ENCODE measurements at regions not wholly inside any gene's neighbourhood (a gene's known extent, or its start where the extent isn't known, plus 50 kb on each side); places are given as distances from the start of the nearest gene placed in this dataset.

GRCh38 chr21:27333096-27333495 lies 366.2 kb upstream of the ADAMTS5 start:
- Histone ChIP-seq H3K36me3 (ENCODE audit: insufficient read depth, low read length) (no peaks in the 10 kb centered on the region), H3K9me3 (ENCODE audit: insufficient read depth, low read depth, low read length) (0 out of 2 replicates have a peak, but pooled peaks cover 3% of the 10 kb centered on the region), H3F3A (ENCODE audit: low read depth) (no peaks in the 10 kb centered on the region), H3K4me3 (ENCODE audit: low read length, poor library complexity, severe bottlenecking) (no peak overlapping the region), H3K9ac (ENCODE audit: low read depth, low read length, poor library complexity, severe bottlenecking) (no peak overlapping the region), H3K79me2 (ENCODE audit: insufficient read depth, low read length) (no peaks in the 10 kb centered on the region), H3K4me2 (ENCODE audit: low read depth, low read length, poor library complexity, severe bottlenecking) (no peak overlapping the region), H3K4me1 (ENCODE audit: insufficient read depth, low read length, poor library complexity, severe bottlenecking) (no peaks in the 10 kb centered on the region), H2AFZ (ENCODE audit: low read length) (no peak overlapping the region), H3K9me2 (replicated peaks; ENCODE audit: low read depth, low read length) (no peaks in the 10 kb centered on the region), H4K20me1 (ENCODE audit: insufficient read depth, low read length, poor library complexity, severe bottlenecking) (no peaks in the 10 kb centered on the region), H3K27me3 (ENCODE audit: insufficient read depth, low read length, poor library complexity, severe bottlenecking) (no peaks in the 10 kb centered on the region)
- TF ChIP-seq EZH2phosphoT487 (IDR thresholded peaks at IDR 0.05; ENCODE audit: borderline replicate concordance) (no peak), CTCF (conservative IDR thresholded peaks at IDR 0.05; ENCODE audit: low read length) (no peak)

- H3F3A ChIP-seq (ENCODE audit: low read depth): no peaks in the 10 kb centered on the region
- no peak overlapping the region for H3K4me2 ChIP-seq (ENCODE audit: low read depth, low read length, poor library complexity, severe bottlenecking)
- H3K9me3 ChIP-seq (ENCODE audit: insufficient read depth, low read depth, low read length): 0 out of 2 replicates have a peak, but pooled peaks cover 3% of the 10 kb centered on the region
- H3K9me2 ChIP-seq (replicated peaks; ENCODE audit: low read depth, low read length): no peaks in the 10 kb centered on the region
- TF ChIP-seq EZH2phosphoT487 (IDR thresholded peaks at IDR 0.05; ENCODE audit: borderline replicate concordance): no peak
- TF ChIP-seq CTCF (conservative IDR thresholded peaks at IDR 0.05; ENCODE audit: low read length): no peak
- no peak overlapping the region for H3K4me3 ChIP-seq (ENCODE audit: low read length, poor library complexity, severe bottlenecking)
- no peaks in the 10 kb centered on the region for H3K4me1 ChIP-seq (ENCODE audit: insufficient read depth, low read length, poor library complexity, severe bottlenecking)
- no peaks in the 10 kb centered on the region for H4K20me1 ChIP-seq (ENCODE audit: insufficient read depth, low read length, poor library complexity, severe bottlenecking)
- no peak overlapping the region for H2AFZ ChIP-seq (ENCODE audit: low read length)
- no peaks in the 10 kb centered on the region for H3K36me3 ChIP-seq (ENCODE audit: insufficient read depth, low read length)
- H3K27me3 ChIP-seq (ENCODE audit: insufficient read depth, low read length, poor library complexity, severe bottlenecking): no peaks in the 10 kb centered on the region
- no peaks in the 10 kb centered on the region for H3K79me2 ChIP-seq (ENCODE audit: insufficient read depth, low read length)
- no peak overlapping the region for H3K9ac ChIP-seq (ENCODE audit: low read depth, low read length, poor library complexity, severe bottlenecking)
Measured at GRCh38 chr21:27329255-27329851, 362.5 kb upstream of the ADAMTS5 start.

GRCh38 chr21:27326301-27326700 lies 359.4 kb upstream of the ADAMTS5 start:
- no peak overlapping the region for H3K4me2 ChIP-seq (ENCODE audit: low read depth, low read length, poor library complexity, severe bottlenecking)
- no peaks in the 10 kb centered on the region for H3K4me1 ChIP-seq (ENCODE audit: insufficient read depth, low read length, poor library complexity, severe bottlenecking)
- H3K9me3 ChIP-seq (ENCODE audit: insufficient read depth, low read depth, low read length): 0 out of 2 replicates have a peak, but pooled peaks cover 3% of the 10 kb centered on the region
- TF ChIP-seq EZH2phosphoT487 (IDR thresholded peaks at IDR 0.05; ENCODE audit: borderline replicate concordance) (no peak), CTCF (conservative IDR thresholded peaks at IDR 0.05; ENCODE audit: low read length) (no peak)
- H3K79me2 ChIP-seq (ENCODE audit: insufficient read depth, low read length): no peaks in the 10 kb centered on the region
- H2AFZ ChIP-seq (ENCODE audit: low read length): no peak overlapping the region
- no peak overlapping the region for H3K9ac ChIP-seq (ENCODE audit: low read depth, low read length, poor library complexity, severe bottlenecking)
- no peaks in the 10 kb centered on the region for H3K27me3 ChIP-seq (ENCODE audit: insufficient read depth, low read length, poor library complexity, severe bottlenecking)
- no peaks in the 10 kb centered on the region for H3K9me2 ChIP-seq (replicated peaks; ENCODE audit: low read depth, low read length)
- no peaks in the 10 kb centered on the region for H4K20me1 ChIP-seq (ENCODE audit: insufficient read depth, low read length, poor library complexity, severe bottlenecking)
- H3K36me3 ChIP-seq (ENCODE audit: insufficient read depth, low read length): no peaks in the 10 kb centered on the region
- no peaks in the 10 kb centered on the region for H3F3A ChIP-seq (ENCODE audit: low read depth)
- H3K4me3 ChIP-seq (ENCODE audit: low read length, poor library complexity, severe bottlenecking): no peak overlapping the region

All from Loucy (cell line).